HG03064 (cell line): ENCODE measurements at regions not wholly inside any gene's neighbourhood (a gene's known extent, or its start where the extent isn't known, plus 50 kb on each side); places are given as distances from the start of the nearest gene placed in this dataset.

Source experiments
- ATAC-seq: cut with Tn5 transposase; IDR thresholded peaks from one replicate; pipeline ENCODE4 v1.9.1; 2021; ENCODE audit warnings: low read depth; ENCODE audit not compliant: unreplicated experiment

DNA sequence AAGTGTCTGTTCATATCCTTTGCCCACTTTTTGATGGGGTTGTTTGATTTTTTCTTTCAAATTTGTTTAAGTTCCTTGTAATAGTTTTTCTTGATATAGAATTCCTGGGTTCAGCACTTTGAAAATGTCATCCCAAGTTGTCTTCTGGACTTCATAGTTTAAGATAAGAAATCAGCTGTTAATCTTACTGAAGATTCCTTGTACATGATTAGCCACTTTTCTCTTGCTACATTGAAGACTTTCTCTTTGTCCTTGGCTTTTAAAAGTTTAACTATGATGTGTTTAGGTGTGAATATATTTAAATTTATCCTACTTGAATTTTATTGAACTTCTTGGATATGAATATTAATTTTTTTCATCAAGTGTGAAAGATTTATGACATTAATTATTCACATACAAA is 387.2 kb upstream of the CWC22 start:
- no peak for ATAC-seq

- no peak for ATAC-seq
Observed at GRCh38 chr2:180385601-180386201, 378.6 kb upstream of the CWC22 start.

DNA sequence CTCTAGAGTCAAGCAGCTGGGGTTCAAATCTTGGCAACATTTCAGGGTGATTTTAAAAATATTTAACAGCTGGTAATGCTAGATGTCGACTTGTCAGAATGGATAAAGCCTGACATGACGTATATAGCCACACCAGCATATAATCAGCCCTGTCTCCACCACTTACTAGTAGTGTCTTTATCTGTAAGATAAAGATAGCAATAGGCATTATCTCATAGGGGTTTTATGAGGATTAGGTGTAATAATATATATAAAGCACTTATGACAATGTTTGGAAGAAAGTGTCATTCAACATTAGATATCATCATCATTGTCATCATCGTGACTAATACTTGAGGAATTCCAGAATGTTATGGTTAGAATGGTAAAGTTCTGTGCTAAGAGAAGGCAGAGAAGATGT is 369.0 kb upstream of the CWC22 start:
- no peak for ATAC-seq

GRCh38 chr2:180374502-180375281 is 367.6 kb upstream of the CWC22 start:
- no peak for ATAC-seq

DNA sequence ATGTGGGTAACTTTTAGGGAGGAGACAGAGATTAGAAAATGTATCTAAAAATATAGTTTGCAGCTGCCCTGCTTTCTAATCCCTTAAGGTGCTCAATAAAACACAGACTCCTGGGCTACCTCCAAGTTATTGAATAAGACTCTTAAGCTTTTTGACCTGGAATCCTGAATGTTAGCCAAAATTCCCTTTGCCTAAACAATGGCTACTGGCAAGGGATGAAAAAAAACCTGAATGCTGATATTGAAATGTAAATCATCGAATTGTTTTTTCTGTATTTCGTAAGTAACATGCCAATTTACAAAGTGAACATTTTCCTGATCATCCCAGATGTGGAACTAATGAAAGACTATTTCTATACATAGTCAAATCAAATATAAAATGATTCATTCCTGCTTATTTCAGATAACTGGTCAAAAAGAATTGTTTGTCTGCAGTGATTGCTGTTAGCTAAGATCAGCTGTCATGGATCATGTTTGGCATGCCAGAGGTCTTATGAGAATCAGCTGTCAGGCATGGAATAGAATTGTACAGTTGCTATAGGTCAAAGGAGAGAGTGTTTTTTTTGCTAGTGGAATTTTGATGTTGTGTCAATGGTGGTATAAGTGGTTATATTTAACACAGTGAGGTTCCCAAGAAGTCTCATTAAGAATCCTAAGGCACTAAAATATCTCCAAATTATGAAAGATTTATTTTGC is 363.6 kb upstream of the CWC22 start:
- ATAC-seq, result no peak

DNA sequence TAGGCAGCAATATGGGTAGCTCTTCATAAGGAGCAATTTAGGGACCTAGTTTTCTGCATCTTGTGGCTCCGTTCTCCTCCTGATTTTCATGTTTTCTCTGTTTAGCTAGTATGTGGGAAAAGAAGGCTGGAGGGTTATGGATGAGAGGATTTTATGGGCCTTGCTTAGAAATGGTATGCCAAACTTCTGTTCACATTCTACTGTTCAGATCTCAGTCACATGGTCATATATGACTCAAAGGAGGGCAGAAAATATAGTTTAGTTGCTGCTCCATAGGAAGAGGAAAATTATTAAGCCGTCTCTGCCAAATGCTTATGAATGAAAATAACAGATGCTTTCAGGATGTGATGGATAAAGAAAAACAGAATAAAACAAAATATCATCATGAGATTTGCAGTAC is 361.8 kb upstream of the CWC22 start:
- no peak for ATAC-seq

DNA sequence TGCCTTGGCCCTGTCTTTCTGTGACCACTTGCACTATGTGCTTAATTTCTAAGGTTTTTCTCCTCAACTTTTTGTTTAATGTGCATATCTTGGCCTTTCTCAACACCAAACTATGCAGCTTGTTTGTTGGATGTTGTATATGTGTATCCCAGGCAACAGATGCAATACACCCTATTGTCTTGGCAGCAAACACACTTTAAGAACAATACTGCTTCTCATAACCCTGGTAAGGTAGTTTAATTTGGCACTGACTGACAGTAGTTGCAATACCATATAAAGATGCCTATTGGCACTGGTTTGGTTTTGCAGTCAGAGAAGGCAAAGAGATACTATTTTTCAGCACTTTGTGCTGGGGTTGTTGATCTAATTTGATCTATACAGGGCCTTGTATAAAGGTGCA is 360.7 kb upstream of the CWC22 start:
- ATAC-seq, result no peak

GRCh38 chr2:180366481-180366880 is 359.4 kb upstream of the CWC22 start:
- no peak for ATAC-seq

GRCh38 chr2:180364719-180365118 is 357.6 kb upstream of the CWC22 start:
- ATAC-seq, result no peak

- ATAC-seq, result peak; percentile 55
Observed at GRCh38 chr2:180360283-180360618, 353.2 kb upstream of the CWC22 start.

DNA sequence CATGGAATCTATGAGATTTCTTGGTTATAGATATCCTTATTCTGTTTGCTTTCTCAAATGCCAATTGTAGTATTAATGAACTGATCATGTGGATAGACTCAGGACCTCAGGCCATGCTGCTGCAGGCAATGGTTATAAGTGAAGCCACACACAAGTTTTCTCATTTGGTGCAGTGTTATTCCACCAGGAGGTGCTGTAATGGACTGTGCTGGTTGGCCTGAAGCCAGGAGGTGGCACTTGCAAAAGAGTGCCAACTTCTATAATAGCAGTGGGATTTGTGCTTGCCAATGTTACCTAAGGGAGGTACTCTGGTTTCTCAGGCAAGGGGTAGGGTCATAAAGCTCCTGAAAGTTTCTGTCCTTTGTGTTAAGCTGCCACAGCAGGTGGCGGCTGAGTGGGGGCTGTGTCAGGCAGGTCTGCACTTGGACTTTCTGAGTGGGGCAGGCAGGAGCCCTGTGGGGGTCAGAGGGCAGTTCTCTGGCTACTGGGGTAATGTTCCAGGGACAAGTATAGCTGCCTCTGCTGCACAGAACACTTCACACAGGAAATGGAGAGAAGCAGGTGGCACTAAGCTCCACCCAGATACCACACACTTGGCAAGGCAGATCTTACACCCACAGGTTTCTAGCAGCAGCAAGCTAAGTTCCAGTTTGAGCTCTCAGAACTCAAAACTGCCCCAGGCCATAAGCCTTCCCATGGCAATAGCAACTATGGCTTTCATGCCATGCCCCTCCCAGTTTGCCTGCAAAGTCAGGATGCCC is 352.6 kb upstream of the CWC22 start:
- ATAC-seq, result peak; percentile 97

- no peak for ATAC-seq
Observed at GRCh38 chr2:180358458-180358857, 351.4 kb upstream of the CWC22 start.

GRCh38 chr2:180356676-180357075 is 349.6 kb upstream of the CWC22 start:
- ATAC-seq, result no peak

DNA sequence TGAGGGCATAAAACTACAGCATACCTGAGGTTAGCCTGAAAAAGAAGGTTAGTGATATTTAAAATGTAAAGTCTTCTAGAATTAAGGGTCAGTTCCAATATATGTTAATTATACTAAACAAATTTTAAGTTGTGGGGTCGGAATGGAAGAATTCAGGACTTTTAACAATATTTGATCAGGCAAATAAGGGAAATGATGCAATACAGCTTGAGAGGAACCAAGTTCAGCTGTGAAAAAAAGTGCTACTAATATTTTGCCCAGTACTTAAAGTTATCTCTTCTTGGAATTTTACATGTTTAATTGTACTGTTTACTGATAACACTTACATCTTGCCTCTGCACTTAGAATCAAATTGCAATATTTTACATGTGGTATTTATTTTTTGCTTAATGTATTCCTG is 345.5 kb upstream of the CWC22 start:
- no peak for ATAC-seq

DNA sequence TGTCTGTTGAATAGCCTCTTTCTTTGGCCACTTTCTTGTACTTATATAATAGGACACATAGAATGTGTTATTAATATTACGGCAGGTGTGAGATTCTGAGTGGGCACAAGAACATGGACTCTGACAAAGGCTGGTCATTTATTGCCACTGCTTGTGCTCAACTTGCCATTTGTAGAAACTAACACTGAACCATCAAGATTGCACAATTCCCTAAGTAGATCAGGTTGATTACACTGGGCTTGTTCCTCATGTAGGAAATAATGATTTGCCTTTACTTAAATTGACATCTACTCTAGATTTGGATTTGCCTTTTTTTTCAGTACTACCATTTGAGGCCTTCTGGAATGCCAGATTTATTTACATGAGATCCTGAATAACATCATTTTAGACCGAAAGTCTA is 342.7 kb upstream of the CWC22 start:
- ATAC-seq, result no peak

- no peak for ATAC-seq
Observed at GRCh38 chr2:180343528-180344345, 336.6 kb upstream of the CWC22 start.

GRCh38 chr2:180337136-180337535 is 330.0 kb upstream of the CWC22 start:
- ATAC-seq, result no peak

DNA sequence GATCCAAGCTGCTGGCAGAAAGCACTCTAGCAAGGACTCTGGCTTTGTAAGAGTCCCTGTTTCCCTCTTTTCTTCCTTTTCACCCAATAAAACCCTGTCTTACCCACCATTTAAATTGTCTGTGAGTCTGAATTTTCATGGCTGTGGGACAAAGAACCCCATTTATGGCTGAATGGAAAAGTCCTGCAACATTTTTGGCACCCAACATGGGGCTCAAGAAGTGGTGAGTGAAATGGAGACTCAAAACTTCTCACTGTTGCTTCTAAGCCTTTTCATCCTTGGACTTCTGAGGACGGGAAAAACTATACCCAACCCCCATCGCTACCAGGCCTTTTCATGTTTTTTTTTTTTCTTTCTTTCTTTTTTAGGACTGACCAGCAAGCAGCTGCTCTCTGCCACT is 329.5 kb upstream of the CWC22 start:
- no peak for ATAC-seq

DNA sequence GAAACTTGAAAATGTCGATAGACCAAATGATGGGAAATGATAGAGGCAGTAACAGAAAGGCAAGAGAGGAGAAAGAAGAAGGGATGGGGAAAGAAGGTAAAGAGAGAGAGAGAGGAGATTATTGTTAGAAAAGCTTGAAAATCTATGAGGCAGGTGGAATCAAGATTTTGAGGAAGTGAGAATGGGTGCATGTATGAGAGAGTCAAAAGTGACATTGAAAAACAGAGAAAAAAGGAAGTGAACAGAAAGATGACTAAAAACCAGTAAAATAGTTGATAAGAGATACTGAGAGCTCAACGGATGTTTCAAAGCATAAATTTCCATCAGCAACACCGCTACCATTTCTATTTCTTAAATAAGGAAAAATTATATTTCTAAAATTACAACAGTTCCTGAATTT is 327.4 kb upstream of the CWC22 start:
- peak; percentile 100 for ATAC-seq

DNA sequence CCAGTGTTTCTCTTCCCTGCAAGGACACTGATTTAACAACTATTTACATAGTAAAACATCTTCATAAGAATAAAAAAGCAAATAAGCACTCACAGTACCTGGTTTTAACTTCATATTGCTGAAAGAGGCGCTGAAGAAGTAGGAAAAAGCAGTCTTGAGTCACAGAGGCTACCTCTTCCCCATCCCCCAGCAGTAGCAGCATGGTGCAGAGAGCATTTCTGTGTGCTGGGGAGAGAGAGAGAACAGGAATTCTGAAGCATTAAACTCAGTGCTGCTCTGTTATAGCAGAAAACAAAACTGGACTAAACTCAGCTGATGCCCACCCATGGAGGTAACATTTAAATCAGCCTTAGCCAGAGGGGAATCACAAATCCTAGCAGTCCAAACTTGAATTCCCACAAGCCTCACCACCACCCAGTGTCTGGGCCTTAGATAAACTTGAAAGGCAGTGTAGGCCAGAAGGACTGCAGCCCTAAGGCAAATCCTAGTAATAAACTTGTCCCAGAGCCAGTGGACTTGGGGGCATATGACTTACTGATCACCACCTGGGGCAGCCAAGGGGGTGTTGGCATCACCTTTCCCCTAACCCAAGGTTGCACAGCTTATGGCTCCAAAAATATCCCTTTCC is 321.8 kb upstream of the CWC22 start:
- ATAC-seq, result no peak
